DOHH2 (cell line): ENCODE measurements at regions not wholly inside any gene's neighbourhood (a gene's known extent, or its start where the extent isn't known, plus 50 kb on each side); places are given as distances from the start of the nearest gene placed in this dataset.

Experiments
- H3F3A ChIP-seq: fragments of 200-600 bp; sonication (generic), shearing (Covaris generic); 2 replicates; pipeline ENCODE4 v1.6.0; 2016; ENCODE audit warnings: antibody characterized with exemption, mild to moderate bottlenecking; ENCODE audit not compliant: control insufficient read depth, insufficient read depth
- H3K27ac ChIP-seq: fragments of 200-600 bp; sonication (generic); 2 replicates; pipeline ENCODE4 v1.5.1; 2014; ENCODE audit warnings: low read depth, mild to moderate bottlenecking, low read length, moderate library complexity
- H3K27me3 ChIP-seq: fragments of 200-600 bp; sonication (generic); 2 replicates; pipeline ENCODE4 v1.6.1; 2014; ENCODE audit warnings: mild to moderate bottlenecking, low read length, mixed read lengths; ENCODE audit not compliant: control insufficient read depth
- H3K36me3 ChIP-seq: fragments of 200-600 bp; sonication (generic); 2 replicates; pipeline ENCODE4 v1.6.1; 2014; ENCODE audit warnings: mild to moderate bottlenecking, low read length, moderate library complexity, mixed read lengths; ENCODE audit not compliant: control insufficient read depth
- H3K4me1 ChIP-seq: fragments of 200-600 bp; sonication (generic); 2 replicates; pipeline ENCODE4 v1.6.1; 2014; ENCODE audit warnings: mild to moderate bottlenecking, low read length, mixed read lengths; ENCODE audit not compliant: control insufficient read depth
- H3K4me2 ChIP-seq: fragments of 200-600 bp; sonication (generic); 2 replicates; pipeline ENCODE4 v1.6.0; 2014; ENCODE audit warnings: mild to moderate bottlenecking, low read length, moderate library complexity
- H3K4me3 ChIP-seq: fragments of 200-600 bp; sonication (generic); 2 replicates; pipeline ENCODE4 v1.5.1; 2014; ENCODE audit warnings: mild to moderate bottlenecking, low read length, mixed read lengths
- H3K79me2 ChIP-seq: fragments of 200-600 bp; sonication (generic); 2 replicates; pipeline ENCODE4 v1.6.1; 2014; ENCODE audit warnings: mild to moderate bottlenecking, low read length, mixed read lengths; ENCODE audit not compliant: control insufficient read depth
- H3K9me2 ChIP-seq: fragments of 200-600 bp; sonication (generic); replicated peaks from 2 replicates; pipeline ENCODE4 v1.6.1; 2014; ENCODE audit warnings: mild to moderate bottlenecking, low read length, mixed read lengths; ENCODE audit not compliant: control insufficient read depth
- H3K9me3 ChIP-seq: fragments of 200-600 bp; sonication (generic); 2 replicates; pipeline ENCODE4 v1.6.1; 2014; ENCODE audit warnings: antibody characterized with exemption, low read length, mixed read lengths; ENCODE audit not compliant: control insufficient read depth, insufficient read depth
- H4K20me1 ChIP-seq: fragments of 200-600 bp; sonication (generic); 2 replicates; pipeline ENCODE4 v1.6.0; 2014; ENCODE audit warnings: low read depth, mild to moderate bottlenecking, antibody characterized with exemption, low read length, moderate library complexity; ENCODE audit not compliant: control insufficient read depth, insufficient read depth
- EZH2phosphoT487 ChIP-seq: fragments of 200-600 bp; sonication (generic); IDR thresholded peaks from 2 replicates; pipeline ENCODE4 v1.6.1; 2017; ENCODE audit warnings: borderline replicate concordance, mild to moderate bottlenecking, antibody characterized with exemption, low read length, moderate library complexity, mixed read lengths
- TF ChIP-seq, protein P1 (sequence below): fragments of 200-600 bp; sonication (generic); IDR thresholded peaks from one replicate; pipeline ENCODE4 v1.5.1; 2014; ENCODE audit warnings: antibody characterized with exemption, mild to moderate bottlenecking, low read depth, low read length; ENCODE audit not compliant: poor library complexity, severe bottlenecking

DNA sequence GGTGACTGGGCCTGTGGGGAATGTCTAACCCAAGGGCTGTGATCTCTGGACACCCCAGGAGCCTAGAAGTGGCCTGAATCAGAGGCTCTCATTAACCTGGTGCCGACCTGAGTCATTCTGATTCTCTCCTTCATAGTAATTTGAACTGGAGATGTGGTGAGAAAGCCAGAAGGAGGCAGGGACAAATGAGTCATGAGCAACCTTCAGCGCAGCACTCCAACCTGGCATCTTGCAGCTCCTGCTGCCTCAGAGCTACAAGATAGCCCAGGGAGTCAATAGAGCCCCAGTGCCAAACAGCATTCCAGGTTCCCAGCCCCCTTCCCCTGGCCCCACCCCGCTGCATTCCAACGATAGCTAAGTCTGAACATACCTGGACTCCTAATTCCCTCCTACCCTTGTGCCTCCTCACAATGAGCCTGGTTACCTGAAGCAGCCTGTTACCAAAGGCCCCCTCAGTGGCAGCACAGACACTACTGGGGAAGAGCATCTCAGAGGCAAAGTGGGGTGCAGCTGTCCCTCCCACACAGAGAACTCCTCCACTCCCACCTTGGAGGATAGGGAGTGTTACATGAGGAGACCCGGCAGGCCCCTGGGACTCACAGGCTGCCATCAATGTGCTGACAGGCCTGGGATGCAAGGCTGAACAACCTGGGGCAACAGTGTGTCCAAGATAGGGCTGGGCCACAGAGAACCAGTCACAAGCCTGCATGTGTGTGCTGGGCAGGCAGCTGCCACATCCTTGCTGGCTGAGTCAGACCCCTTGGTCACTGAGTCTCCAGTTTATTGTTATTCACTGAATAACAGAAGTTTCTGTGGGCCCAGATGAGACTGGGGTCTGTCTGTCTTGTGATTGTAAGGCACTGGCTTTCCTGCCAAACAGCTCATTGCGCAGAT, 76.8 kb upstream of the LEP start:
- Histone ChIP-seq H3K36me3 (no peaks in the 10 kb centered on the region), H3K27me3 (peaks cover 38% of the 10 kb centered on the region), H3K4me2 (no peak overlapping the region), H3K4me3 (no peak overlapping the region), H3K4me1 (peaks cover 15% of the 10 kb centered on the region), H3K79me2 (no peaks in the 10 kb centered on the region), H3F3A (no peaks in the 10 kb centered on the region), H3K27ac (no peak overlapping the region), H4K20me1 (no peaks in the 10 kb centered on the region), H3K9me2 (no peaks in the 10 kb centered on the region), H3K9me3 (no peaks in the 10 kb centered on the region)
- no peak for TF ChIP-seq EZH2phosphoT487
- TF ChIP-seq, protein P1, sequence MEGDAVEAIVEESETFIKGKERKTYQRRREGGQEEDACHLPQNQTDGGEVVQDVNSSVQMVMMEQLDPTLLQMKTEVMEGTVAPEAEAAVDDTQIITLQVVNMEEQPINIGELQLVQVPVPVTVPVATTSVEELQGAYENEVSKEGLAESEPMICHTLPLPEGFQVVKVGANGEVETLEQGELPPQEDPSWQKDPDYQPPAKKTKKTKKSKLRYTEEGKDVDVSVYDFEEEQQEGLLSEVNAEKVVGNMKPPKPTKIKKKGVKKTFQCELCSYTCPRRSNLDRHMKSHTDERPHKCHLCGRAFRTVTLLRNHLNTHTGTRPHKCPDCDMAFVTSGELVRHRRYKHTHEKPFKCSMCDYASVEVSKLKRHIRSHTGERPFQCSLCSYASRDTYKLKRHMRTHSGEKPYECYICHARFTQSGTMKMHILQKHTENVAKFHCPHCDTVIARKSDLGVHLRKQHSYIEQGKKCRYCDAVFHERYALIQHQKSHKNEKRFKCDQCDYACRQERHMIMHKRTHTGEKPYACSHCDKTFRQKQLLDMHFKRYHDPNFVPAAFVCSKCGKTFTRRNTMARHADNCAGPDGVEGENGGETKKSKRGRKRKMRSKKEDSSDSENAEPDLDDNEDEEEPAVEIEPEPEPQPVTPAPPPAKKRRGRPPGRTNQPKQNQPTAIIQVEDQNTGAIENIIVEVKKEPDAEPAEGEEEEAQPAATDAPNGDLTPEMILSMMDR, result no peak

- no peak for TF ChIP-seq EZH2phosphoT487
- TF ChIP-seq, protein P1, result no peak
- H3K9me2 ChIP-seq, result no peaks in the 10 kb centered on the region
- no peaks in the 10 kb centered on the region for H3K9me3 ChIP-seq
- no peaks in the 10 kb centered on the region for H4K20me1 ChIP-seq
- peaks cover 15% of the 10 kb centered on the region for H3K4me1 ChIP-seq
- no peak overlapping the region for H3K4me2 ChIP-seq
- H3K27me3 ChIP-seq, result peaks cover 45% of the 10 kb centered on the region
- no peaks in the 10 kb centered on the region for H3K36me3 ChIP-seq
- H3K27ac ChIP-seq, result no peak overlapping the region
- no peaks in the 10 kb centered on the region for H3F3A ChIP-seq
- no peak overlapping the region for H3K4me3 ChIP-seq
- no peaks in the 10 kb centered on the region for H3K79me2 ChIP-seq
Observed at GRCh38 chr7:128164955-128165670, 76.0 kb upstream of the LEP start.

- no peaks in the 10 kb centered on the region for H3K9me3 ChIP-seq
- no peaks in the 10 kb centered on the region for H3K79me2 ChIP-seq
- no peaks in the 10 kb centered on the region for H3K9me2 ChIP-seq
- H4K20me1 ChIP-seq, result no peaks in the 10 kb centered on the region
- H3K27ac ChIP-seq, result no peak overlapping the region
- H3K27me3 ChIP-seq, result peaks cover 50% of the 10 kb centered on the region
- no peak overlapping the region for H3K4me3 ChIP-seq
- no peaks in the 10 kb centered on the region for H3K36me3 ChIP-seq
- peak overlapping the region; percentile 76; the same call in 1 of the 2 replicates for H3K4me2 ChIP-seq
- no peak for TF ChIP-seq EZH2phosphoT487
- TF ChIP-seq, protein P1, result no peak
- no peaks in the 10 kb centered on the region for H3F3A ChIP-seq
- H3K4me1 ChIP-seq, result peaks cover 15% of the 10 kb centered on the region
Observed at GRCh38 chr7:128165927-128166420, 75.1 kb upstream of the LEP start.
